ENCODE measurements at regions not wholly inside any gene's neighbourhood (a gene's known extent, or its start where the extent isn't known, plus 50 kb on each side); places are given as distances from the start of the nearest gene placed in this dataset.
"Not testable (repeated sequence)": the region's sequence is repeated elsewhere in the genome, so short reads cannot be mapped to it uniquely, and the experiment has no call there.

GRCh38 chr5:38673671-38674071 is 117.2 kb upstream of the LIFR start:
- no peak overlapping the region for H3K4me3 ChIP-seq
- TF ChIP-seq EZH2phosphoT487 (IDR thresholded peaks at IDR 0.05), result no peak
- peak; percentile 31 for TF ChIP-seq CTCF (IDR thresholded peaks at IDR 0.05)
- no peak for TF ChIP-seq EZH2 (IDR thresholded peaks at IDR 0.05)
- no peaks in the 10 kb centered on the region for H3K79me2 ChIP-seq (ENCODE audit: low read depth)
- Mint-ChIP-seq H3K4me3 (no peak overlapping the region), H3K27me3 (ENCODE audit: insufficient read depth, low read depth) (peaks cover 2% of the 10 kb centered on the region), H3K27ac (no peak overlapping the region), H3K9me3 (peaks cover 2% of the 10 kb centered on the region), H3K4me1 (no peaks in the 10 kb centered on the region), H3K36me3 (no peaks in the 10 kb centered on the region)
- no peaks in the 10 kb centered on the region for H3K27me3 ChIP-seq
- no peaks in the 10 kb centered on the region for H3K4me1 ChIP-seq
- H3F3A ChIP-seq (ENCODE audit: low read depth), result no peaks in the 10 kb centered on the region
- no peak overlapping the region for H3K27ac ChIP-seq
- no peak overlapping the region for H3K4me2 ChIP-seq
- no peaks in the 10 kb centered on the region for H3K36me3 ChIP-seq
- no peaks in the 10 kb centered on the region for H4K20me1 ChIP-seq (ENCODE audit: low read depth)
- H3K9me3 ChIP-seq (ENCODE audit: low read depth), result no peaks in the 10 kb centered on the region
- H3K9ac ChIP-seq, result no peak overlapping the region
- DNase-seq (ENCODE audit: low spot score), result peak; percentile 9
- H2AFZ ChIP-seq (replicated peaks), result no peak overlapping the region

GRCh38 chr5:38675443-38675842 is 119.0 kb upstream of the LIFR start:
- H3K9ac ChIP-seq, result no peak overlapping the region
- no peaks in the 10 kb centered on the region for H3K9me3 ChIP-seq (ENCODE audit: low read depth)
- H2AFZ ChIP-seq (replicated peaks), result no peak overlapping the region
- DNase-seq (ENCODE audit: low spot score), result no peak
- no peaks in the 10 kb centered on the region for H3K36me3 Mint-ChIP-seq
- H3K4me3 ChIP-seq, result no peak overlapping the region
- no peaks in the 10 kb centered on the region for H3K36me3 ChIP-seq
- H3K9me3 Mint-ChIP-seq, result peaks cover 2% of the 10 kb centered on the region
- no peaks in the 10 kb centered on the region for H3F3A ChIP-seq (ENCODE audit: low read depth)
- no peaks in the 10 kb centered on the region for H3K4me1 ChIP-seq
- H3K4me1 Mint-ChIP-seq, result no peaks in the 10 kb centered on the region
- H3K27ac Mint-ChIP-seq, result no peak overlapping the region
- no peak overlapping the region for H3K4me2 ChIP-seq
- H3K27me3 ChIP-seq, result no peaks in the 10 kb centered on the region
- no peaks in the 10 kb centered on the region for H4K20me1 ChIP-seq (ENCODE audit: low read depth)
- H3K4me3 Mint-ChIP-seq, result no peak overlapping the region
- TF ChIP-seq EZH2 (IDR thresholded peaks at IDR 0.05) (no peak), EZH2phosphoT487 (IDR thresholded peaks at IDR 0.05) (no peak), CTCF (IDR thresholded peaks at IDR 0.05) (no peak)
- H3K27me3 Mint-ChIP-seq (ENCODE audit: insufficient read depth, low read depth), result no peaks in the 10 kb centered on the region
- H3K27ac ChIP-seq, result no peak overlapping the region
- no peaks in the 10 kb centered on the region for H3K79me2 ChIP-seq (ENCODE audit: low read depth)

GRCh38 chr5:38677636-38678035 is 121.2 kb upstream of the LIFR start:
- no peaks in the 10 kb centered on the region for H3K36me3 Mint-ChIP-seq
- no peaks in the 10 kb centered on the region for H3K9me3 Mint-ChIP-seq
- no peaks in the 10 kb centered on the region for H3K36me3 ChIP-seq
- H3K9me3 ChIP-seq (ENCODE audit: low read depth), result no peaks in the 10 kb centered on the region
- DNase-seq (ENCODE audit: low spot score), result no peak
- H3K4me1 ChIP-seq, result peaks cover 16% of the 10 kb centered on the region
- H3K27ac Mint-ChIP-seq, result no peak overlapping the region
- no peaks in the 10 kb centered on the region for H3K27me3 ChIP-seq
- H3K4me3 Mint-ChIP-seq, result no peak overlapping the region
- no peaks in the 10 kb centered on the region for H3K27me3 Mint-ChIP-seq (ENCODE audit: insufficient read depth, low read depth)
- no peaks in the 10 kb centered on the region for H3K79me2 ChIP-seq (ENCODE audit: low read depth)
- TF ChIP-seq EZH2phosphoT487 (IDR thresholded peaks at IDR 0.05), result no peak
- H3K4me1 Mint-ChIP-seq, result no peaks in the 10 kb centered on the region
- H4K20me1 ChIP-seq (ENCODE audit: low read depth), result no peaks in the 10 kb centered on the region
- no peak overlapping the region for H3K4me3 ChIP-seq
- H2AFZ ChIP-seq (replicated peaks), result no peak overlapping the region
- no peak overlapping the region for H3K27ac ChIP-seq
- H3F3A ChIP-seq (ENCODE audit: low read depth), result no peaks in the 10 kb centered on the region
- H3K9ac ChIP-seq, result no peak overlapping the region
- H3K4me2 ChIP-seq, result no peak overlapping the region

- Histone ChIP-seq H3K27me3 (no peaks in the 10 kb centered on the region), H3K36me3 (no peaks in the 10 kb centered on the region), H3K4me3 (no peak overlapping the region), H3K4me1 (peaks cover 19% of the 10 kb centered on the region), H3K27ac (no peak overlapping the region), H4K20me1 (ENCODE audit: low read depth) (no peaks in the 10 kb centered on the region), H3F3A (ENCODE audit: low read depth) (no peaks in the 10 kb centered on the region), H2AFZ (replicated peaks) (no peak overlapping the region), H3K4me2 (no peak overlapping the region), H3K9me3 (ENCODE audit: low read depth) (no peaks in the 10 kb centered on the region), H3K79me2 (ENCODE audit: low read depth) (no peaks in the 10 kb centered on the region), H3K9ac (no peak overlapping the region)
- H3K4me1 Mint-ChIP-seq, result no peaks in the 10 kb centered on the region
- no peak for DNase-seq (ENCODE audit: low spot score)
- TF ChIP-seq CTCF (IDR thresholded peaks at IDR 0.05) (no peak), EZH2phosphoT487 (IDR thresholded peaks at IDR 0.05) (no peak), EZH2 (IDR thresholded peaks at IDR 0.05) (no peak)
- H3K4me3 Mint-ChIP-seq, result no peak overlapping the region
- no peaks in the 10 kb centered on the region for H3K9me3 Mint-ChIP-seq
- no peaks in the 10 kb centered on the region for H3K36me3 Mint-ChIP-seq
- no peaks in the 10 kb centered on the region for H3K27me3 Mint-ChIP-seq (ENCODE audit: insufficient read depth, low read depth)
- no peak overlapping the region for H3K27ac Mint-ChIP-seq
These were observed 121.6 kb upstream of the LIFR start for GRCh38 chr5:38678076-38678475.

GRCh38 chr5:38678697-38679096 is 122.3 kb upstream of the LIFR start:
- not testable (repeated sequence) for H4K20me1 ChIP-seq (ENCODE audit: low read depth); H3K36me3 ChIP-seq; H3K27ac ChIP-seq; H3K4me3 ChIP-seq; H3K36me3 Mint-ChIP-seq; DNase-seq (ENCODE audit: low spot score); H3K79me2 ChIP-seq (ENCODE audit: low read depth); H3K4me3 Mint-ChIP-seq; H3F3A ChIP-seq (ENCODE audit: low read depth); H3K9me3 Mint-ChIP-seq; H2AFZ ChIP-seq (replicated peaks); H3K4me2 ChIP-seq; H3K4me1 Mint-ChIP-seq; H3K27me3 Mint-ChIP-seq (ENCODE audit: insufficient read depth, low read depth); H3K9me3 ChIP-seq (ENCODE audit: low read depth); H3K27ac Mint-ChIP-seq; H3K9ac ChIP-seq; H3K27me3 ChIP-seq
- peaks cover 19% of the 10 kb centered on the region for H3K4me1 ChIP-seq

Data from neural progenitor cell (in vitro differentiated cells).